GM18511 (cell line): ENCODE measurements at regions not wholly inside any gene's neighbourhood (a gene's known extent, or its start where the extent isn't known, plus 50 kb on each side); places are given as distances from the start of the nearest gene placed in this dataset.
"Not testable (repeated sequence)": the region's sequence is repeated elsewhere in the genome, so short reads cannot be mapped to it uniquely, and the experiment has no call there.

Source experiments
- ATAC-seq: cut with Tn5 transposase; IDR thresholded peaks from one replicate; pipeline ENCODE4 v1.9.1; 2021; ENCODE audit warnings: mild to moderate bottlenecking, moderate library complexity; ENCODE audit not compliant: unreplicated experiment

GRCh38 chr6:144896871-144897270, 611.7 kb downstream of the UTRN start:
- no peak for ATAC-seq

DNA sequence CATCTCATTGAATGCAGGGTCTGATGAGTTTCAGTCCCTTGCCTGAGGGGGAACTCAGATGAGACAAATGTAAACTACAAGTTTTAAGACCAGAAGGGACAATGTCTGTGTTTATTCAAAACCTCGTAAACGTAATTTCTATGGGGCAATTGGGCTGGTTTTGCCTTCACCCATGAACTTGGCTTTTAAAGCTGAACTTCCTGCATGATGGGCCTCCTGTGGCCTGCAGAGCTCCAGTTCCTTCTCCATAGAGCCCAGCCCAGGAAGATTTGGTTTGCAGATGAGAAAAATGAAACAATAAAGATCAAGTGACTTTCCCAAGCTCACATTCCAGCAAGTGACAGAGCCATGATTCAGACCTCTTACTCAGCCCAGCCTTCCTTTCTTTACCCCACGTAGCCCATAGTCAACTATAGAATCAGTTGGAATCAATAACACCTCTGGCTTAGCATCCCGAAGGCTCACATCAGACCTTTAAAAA, 612.3 kb downstream of the UTRN start:
- no peak for ATAC-seq

GRCh38 chr6:144898052-144898689, 613.0 kb downstream of the UTRN start:
- no peak for ATAC-seq

DNA sequence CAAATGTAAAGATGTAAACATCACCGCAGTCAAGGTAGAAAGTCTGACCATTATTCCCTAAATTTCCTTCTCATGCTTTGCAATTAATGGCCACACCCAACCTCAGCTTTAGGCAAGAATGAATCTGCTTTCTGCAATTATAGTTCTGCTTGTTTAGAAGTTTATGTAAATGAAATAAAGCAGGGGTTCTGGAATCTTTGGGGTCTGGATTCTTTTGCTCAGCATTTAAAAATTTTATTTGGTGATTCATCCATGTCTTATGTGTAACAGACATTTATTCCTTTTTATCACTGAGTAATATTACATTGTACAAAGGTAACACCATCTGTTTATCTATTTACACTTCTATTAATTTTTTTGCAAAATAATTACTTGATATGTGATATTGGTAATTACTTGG, 613.6 kb downstream of the UTRN start:
- ATAC-seq = no peak

DNA sequence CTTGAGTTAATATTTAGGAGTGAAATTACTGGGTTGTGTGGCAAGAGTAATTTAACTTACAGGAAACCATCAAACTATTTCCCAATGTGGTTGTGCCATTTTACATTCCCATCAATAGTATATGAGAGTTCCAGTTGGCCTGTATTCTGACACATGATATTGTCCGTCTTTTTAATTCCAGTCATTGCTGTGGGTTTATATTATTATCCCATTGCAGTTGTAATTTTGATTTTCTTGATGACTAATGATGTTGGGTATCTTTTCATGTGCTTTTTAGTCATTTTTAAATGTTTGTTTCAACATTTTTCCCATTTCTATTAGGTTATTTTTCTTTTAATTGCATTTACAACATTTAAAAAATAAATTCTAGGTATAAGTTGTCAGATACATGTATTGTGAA, 614.0 kb downstream of the UTRN start:
- ATAC-seq = no peak

DNA sequence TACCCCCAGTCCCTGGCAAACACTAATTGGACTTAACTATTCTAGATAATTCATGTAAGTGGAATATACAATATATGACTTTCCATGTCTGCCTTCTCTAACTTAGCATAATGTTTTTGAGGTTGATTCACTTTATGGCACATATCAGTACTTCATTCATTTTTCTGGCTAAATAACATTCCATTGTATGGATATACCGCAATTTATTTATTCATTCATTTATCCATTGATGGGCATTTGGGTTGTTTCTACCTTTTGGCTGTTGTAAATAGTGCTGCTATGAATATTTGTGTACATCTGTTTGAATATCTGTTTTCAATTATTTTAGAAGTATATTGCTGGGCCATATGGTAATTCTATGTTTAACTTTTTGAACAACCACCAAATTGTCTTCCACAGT, 616.3 kb downstream of the UTRN start:
- no peak for ATAC-seq

GRCh38 chr6:144908004-144908403, 622.9 kb downstream of the UTRN start:
- ATAC-seq = no peak

GRCh38 chr6:144909753-144910285, 624.7 kb downstream of the UTRN start:
- no peak for ATAC-seq

DNA sequence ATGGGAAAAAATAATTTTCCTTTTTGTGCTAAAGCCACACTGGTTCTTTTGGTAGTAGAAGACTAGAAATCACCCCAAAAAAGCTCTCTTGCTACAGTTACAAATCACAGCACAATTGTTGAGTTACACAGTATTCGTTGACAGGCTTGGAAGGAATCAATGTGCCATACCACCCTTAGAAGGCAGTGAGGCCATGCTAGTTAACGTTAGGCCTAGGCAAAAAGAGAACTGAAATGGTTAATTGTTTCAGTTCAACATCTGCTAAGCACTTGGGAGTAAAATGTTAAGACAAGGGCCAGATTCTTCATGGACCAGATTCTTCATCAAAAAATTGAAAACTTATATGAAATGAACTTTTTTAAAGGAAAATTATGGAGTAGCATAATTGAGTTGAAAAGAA, 626.2 kb downstream of the UTRN start:
- no peak for ATAC-seq

GRCh38 chr6:144912474-144912873, 627.3 kb downstream of the UTRN start:
- ATAC-seq = no peak

DNA sequence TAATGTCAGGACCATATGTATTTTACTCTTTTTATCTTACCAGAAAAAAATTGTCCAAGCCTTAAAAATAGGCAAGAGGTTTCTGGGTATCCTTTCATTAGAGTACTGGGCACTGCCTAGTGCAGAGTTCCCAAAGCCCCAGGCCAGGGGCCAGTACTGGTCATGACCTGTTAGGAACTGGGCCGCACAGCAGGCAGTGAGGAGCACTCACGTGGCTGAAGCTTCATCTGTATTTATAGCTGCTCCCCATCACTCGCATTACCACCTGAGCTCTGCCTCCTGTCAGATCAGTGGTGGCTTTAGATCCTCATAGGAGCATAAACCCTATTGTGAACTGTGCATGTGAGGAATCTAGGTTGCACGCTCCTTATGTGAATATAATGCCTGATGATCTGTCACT, 632.9 kb downstream of the UTRN start:
- ATAC-seq = no peak

DNA sequence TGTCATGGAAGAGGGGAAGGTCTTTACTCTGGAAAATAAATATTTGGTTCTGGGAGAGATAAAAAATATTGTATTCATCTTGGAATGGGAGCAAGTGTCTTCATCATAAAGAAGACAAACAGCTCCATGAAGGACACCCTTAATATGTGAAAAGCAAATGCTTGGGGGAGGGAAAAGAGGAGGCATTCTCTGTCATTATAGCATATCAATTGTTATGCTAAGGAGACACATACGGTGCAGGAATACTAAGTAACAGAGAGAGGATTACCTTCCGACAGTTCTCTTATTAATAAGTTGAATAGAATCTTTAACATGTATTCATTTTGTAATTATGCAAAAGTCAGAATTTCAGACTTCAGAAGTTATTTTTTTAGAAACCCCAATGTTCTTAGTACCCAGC, 634.4 kb downstream of the UTRN start:
- ATAC-seq = no peak

- ATAC-seq = no peak
Measured at GRCh38 chr6:144920391-144920961, 635.3 kb downstream of the UTRN start.

DNA sequence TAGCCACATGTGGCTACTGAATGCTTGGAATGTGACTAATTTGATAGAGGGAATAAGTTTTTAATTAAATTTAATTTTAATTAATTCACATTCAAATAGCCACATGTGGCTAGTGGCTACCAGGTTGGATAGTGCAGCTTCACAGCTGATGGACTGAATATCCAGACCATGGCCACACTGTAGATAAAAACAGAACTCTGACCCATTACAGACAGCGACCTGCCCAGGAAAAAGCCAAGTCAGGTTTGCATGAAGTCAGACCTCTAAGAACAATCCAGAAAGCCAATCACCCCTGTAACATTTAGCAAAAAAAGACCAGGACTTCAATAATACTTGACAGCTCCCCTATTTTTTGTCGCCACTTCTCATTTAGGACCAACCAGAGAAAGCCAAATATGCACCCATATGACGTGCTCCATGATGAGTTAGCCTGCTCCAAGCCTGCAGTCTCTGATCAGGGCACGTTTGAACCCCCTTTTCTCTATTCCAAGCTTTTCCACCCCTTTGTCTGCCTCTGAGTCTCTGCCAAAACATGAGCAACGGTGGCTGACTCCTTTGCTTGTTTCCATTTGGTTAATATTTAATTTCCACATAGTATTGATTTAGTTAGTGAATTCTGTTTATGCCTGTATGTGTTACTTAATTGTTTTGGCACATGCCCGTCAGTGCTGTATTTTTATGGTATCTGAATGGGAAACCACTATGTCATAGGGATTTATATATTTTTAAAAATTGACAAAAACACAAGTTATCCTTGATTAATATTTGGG, 636.3 kb downstream of the UTRN start:
- no peak for ATAC-seq

DNA sequence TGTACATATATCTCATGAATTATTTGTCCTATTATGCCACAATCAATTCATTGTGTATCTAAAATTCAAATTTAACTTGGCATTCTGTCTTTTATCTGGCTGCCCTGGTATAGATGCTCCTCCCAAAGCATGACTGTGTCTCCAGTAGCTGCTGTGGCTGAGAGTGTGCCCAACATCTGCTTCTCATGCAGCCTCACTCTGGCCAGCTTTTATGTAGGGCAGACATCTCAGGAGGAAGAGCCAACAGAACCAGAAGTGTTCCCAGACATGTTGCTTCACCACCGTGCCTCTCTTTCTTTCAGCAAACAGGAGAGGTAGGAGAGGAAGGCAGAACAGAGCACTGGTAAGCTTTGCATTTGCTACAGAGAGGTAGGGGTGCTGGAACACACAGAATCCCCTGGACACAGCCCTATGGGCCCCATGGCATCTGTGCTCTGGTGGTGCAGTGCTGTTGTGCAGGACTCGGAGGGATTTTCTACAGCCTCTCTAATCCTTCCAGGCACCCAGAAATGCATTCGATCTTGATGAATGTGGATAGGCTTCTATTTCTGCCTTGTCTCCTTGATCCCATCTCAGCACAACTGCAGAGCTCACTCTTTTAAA, 637.1 kb downstream of the UTRN start:
- no peak for ATAC-seq

DNA sequence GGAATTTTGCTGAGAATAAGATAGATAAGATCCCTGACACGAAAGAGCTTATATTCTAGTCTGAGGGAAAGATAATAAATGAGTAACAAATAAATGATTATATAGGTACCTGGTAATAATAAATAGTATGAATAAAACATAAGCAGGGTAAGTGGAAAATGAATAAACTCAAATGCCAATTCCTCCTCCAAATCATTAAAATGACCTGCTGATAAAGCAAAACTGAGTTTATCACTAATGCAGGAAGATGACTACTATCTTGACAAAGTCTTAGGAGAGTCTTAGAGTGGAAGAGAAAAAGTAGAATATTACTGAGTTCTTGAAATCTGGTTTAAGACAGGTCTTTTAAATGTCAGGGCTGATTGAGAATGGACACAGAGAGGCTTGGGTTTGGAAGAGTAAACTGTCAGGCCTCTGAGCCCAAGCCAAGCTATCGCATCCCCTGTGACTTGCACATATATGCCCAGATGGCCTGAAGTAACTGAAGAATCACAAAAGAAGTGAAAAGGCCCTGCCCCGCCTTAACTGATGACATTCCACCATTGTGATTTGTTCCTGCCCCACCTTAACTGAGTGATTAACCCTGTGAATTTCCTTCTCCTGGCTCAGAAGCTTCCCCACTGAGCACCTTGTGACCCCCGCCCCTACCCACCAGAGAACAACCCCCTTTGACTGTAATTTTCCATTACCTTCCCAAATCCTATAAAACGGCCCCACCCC, 637.8 kb downstream of the UTRN start:
- ATAC-seq = not testable (repeated sequence)

DNA sequence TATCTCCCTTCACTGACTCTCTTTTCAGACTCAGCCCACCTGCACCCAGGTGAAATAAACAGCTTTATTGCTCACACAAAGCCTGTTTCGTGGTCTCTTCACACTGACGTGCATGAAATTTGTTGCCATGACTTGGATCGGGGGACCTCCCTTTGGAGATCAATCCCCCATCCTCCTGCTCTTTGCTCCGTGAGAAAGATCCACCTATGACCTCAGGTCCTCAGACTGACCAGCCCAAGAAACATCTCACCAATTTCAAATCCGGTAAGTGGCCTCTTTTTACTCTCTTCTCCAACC, 638.3 kb downstream of the UTRN start:
- ATAC-seq = not testable (repeated sequence)

GRCh38 chr6:144928847-144929246, 643.7 kb downstream of the UTRN start:
- ATAC-seq = no peak

GRCh38 chr6:144929262-144929661, 644.1 kb downstream of the UTRN start:
- ATAC-seq = no peak

- peak; percentile 70 for ATAC-seq
Measured at GRCh38 chr6:144931172-144932035, 646.3 kb downstream of the UTRN start.
